Heart right ventricle (tissue), 16 donors: ENCODE measurements at regions not wholly inside any gene's neighbourhood (a gene's known extent, or its start where the extent isn't known, plus 50 kb on each side); places are given as distances from the start of the nearest gene placed in this dataset.

Source experiments
- ATAC-seq, 8 donors: fragments of 200-7000 bp; cut with Tn5 transposase; one replicate each; pipeline ENCODE4 v1.9.1; 2020; ENCODE audit warnings: mild to moderate bottlenecking in 8 of 8, moderate library complexity in 8 of 8, moderate number of reproducible peaks in 1 of 8
- DNase-seq, 2 donors: peaks; one replicate each; pipeline ENCODE4 v3.0.0-alpha.2; 2020
- H3K27ac ChIP-seq, 10 donors: fragments of 200-600 bp; sonication (generic) in 2 of 10; one replicate each; pipeline versions ENCODE4 v1.5.0 to v1.8.0; 2020 to 2022; ENCODE audit warnings: mild to moderate bottlenecking in 3 of 10
- H3K27me3 ChIP-seq, 7 donors: fragments of 200-600 bp; one replicate each; pipeline ENCODE4 v1.8.0; 2021 to 2022; ENCODE audit warnings: mild to moderate bottlenecking in 2 of 7
- H3K36me3 ChIP-seq, 9 donors: fragments of 200-600 bp; sonication (generic) in 1 of 9; one replicate each; pipeline versions ENCODE4 v1.5.0 to v1.8.0; 2020 to 2022; ENCODE audit warnings: mild to moderate bottlenecking in 2 of 9
- H3K4me1 ChIP-seq, 9 donors: fragments of 200-600 bp; sonication (generic) in 1 of 9; one replicate each; pipeline versions ENCODE4 v1.5.0 to v1.8.0; 2020 to 2022; ENCODE audit warnings: mild to moderate bottlenecking in 4 of 9
- H3K4me3 ChIP-seq, 10 donors: fragments of 200-600 bp; sonication (generic) in 2 of 10; one replicate each; pipeline versions ENCODE4 v1.5.0 to v1.8.0; 2020 to 2022; ENCODE audit warnings: mild to moderate bottlenecking in 7 of 10, moderate library complexity in 2 of 10
- H3K9me3 ChIP-seq, 11 donors: fragments of 200-600 bp in 10 of 11; sonication (generic) in 2 of 11; one replicate each; pipeline versions ENCODE4 v1.5.0 to v1.8.0; 2013 to 2022; ENCODE audit warnings: mild to moderate bottlenecking in 2 of 11, control low read depth in 1 of 11, moderate library complexity in 1 of 11
- CTCF ChIP-seq, 9 donors: fragments of 200-600 bp; sonication (generic) in 2 of 9; IDR thresholded peaks; one replicate each; pipeline versions ENCODE4 v1.5.0 to v1.8.0; 2021 to 2022; ENCODE audit warnings: antibody characterized with exemption in 9 of 9, mild to moderate bottlenecking in 5 of 9, moderate library complexity in 1 of 9
- WGBS, 2 donors: extraction: QIAGEN DNeasy Blood & Tissue Kit; methylation state at CpG; one replicate each; pipeline ENCODE4 v1.1.7; 2013; ENCODE audit warnings: inconsistent platforms in 1 of 2; 5-methylcytosine and 5-hydroxymethylcytosine counted together
- intact Hi-C, 10 donors: fragments of 100-400 bp; cut with DNase I; formaldehyde crosslinking; loops; one replicate each; pipeline versions ENCODE4 v1.11.1 to v1.14.2; 2022
- donor health status: Arrhythmogenic right ventricular cardiomyopathy.
- donor health status: ischemic (EF 13 %, LVEDD 7.1; RV severe dilation, severe dysfunction).
- donor health status: healthy with polysubstance abuse.
- donor health status: DM: no; HTN: yes; CAD: no.
- donor health status: DM: no; HTN: no; CAD: no.
- donor health status: ischemic (EF 25% LVEDD 6.9; RV normal size, moderate dysfunction).
- donor health status: ischemic (EF 25% LVEDD 5.7; RV mildly dilated, moderate dysfunction).
- donor health status: healthy.
- donor health status: DM: yes; HTN: yes; CAD: no.
- donor health status: Ischemic cardiomyopathy.
- donor health status: ischemic (EF 35%, LVEDD 5.7; RV mildly dilated, moderate dysfunction).
- donor health status: nonischemic (EF 11% LVEDD 7.7; RV severe dilation, severe dysfunction).
- donor health status: DM: yes; HTN: yes; CAD: no.
- donor health status: PGD.
- donor health status: ischemic (EF 29% LVEDD 5.4; RV normal size, mild dysfunction).
- donor health status: nonischemic (EF 23%, LVEDD 6.1; RV moderate dilation, normal function).

GRCh38 chr16:54506214-54506580, 219.6 kb upstream of the IRX3 start:
- intact Hi-C loops, result loop anchor here in 5 of 10 donors (10.0 kb wide), 6 partner anchors 81 to 419 kb away; partner anchors contain the start of gene IRX3 (in 2 of the 5)
- peaks cover 16 to 68% (median 54%) of the 10 kb centered on the region in 9 donors for H3K4me1 ChIP-seq
- DNase-seq, result no peak

GRCh38 chr16:54505549-54506213, 219.1 kb upstream of the IRX3 start:
- Histone ChIP-seq H3K4me3 (no peak overlapping the region), H3K27me3 (no peaks in the 10 kb centered on the region), H3K4me1 (peaks cover 12 to 63% (median 49%) of the 10 kb centered on the region in 9 donors), H3K27ac (peak overlapping the region in 5 of 10 donors; percentile 67 to 81 (median 68)), H3K36me3 (no peaks in the 10 kb centered on the region), H3K9me3 (no peaks in the 10 kb centered on the region)
- intact Hi-C loops, result loop anchor here in 5 of 10 donors (10.0 kb wide), 6 partner anchors 81 to 419 kb away; partner anchors contain the start of gene IRX3 (in 2 of the 5)
- TF ChIP-seq CTCF (IDR thresholded peaks at IDR 0.05), result no peak
- ATAC-seq, result peak in 1 of 8 donors; percentile 26
- 57 to 58% methylated on average over 10 of the region's 10 CpGs for WGBS, 2 donors
- peak in 1 of 2 donors; percentile 44 for DNase-seq

More at GRCh38 chr16:54506214-54506580, 219.6 kb upstream of the IRX3 start:
- H3K27me3 ChIP-seq, result no peaks in the 10 kb centered on the region
- no peak for TF ChIP-seq CTCF (IDR thresholded peaks at IDR 0.05)
- H3K9me3 ChIP-seq, result no peaks in the 10 kb centered on the region
- peak overlapping the region in 8 of 10 donors; percentile 24 to 81 (median 56) for H3K27ac ChIP-seq
- H3K36me3 ChIP-seq, result no peaks in the 10 kb centered on the region
- ATAC-seq, result no peak
- WGBS, 2 donors, result 65 to 70% methylated on average over 8 of the region's 8 CpGs
- H3K4me3 ChIP-seq, result peak overlapping the region in 5 of 10 donors; percentile 1 to 33 (median 15)

GRCh38 chr16:54504372-54504771, 217.8 kb upstream of the IRX3 start:
- H3K4me1 ChIP-seq, result peaks cover 8 to 63% (median 47%) of the 10 kb centered on the region in 9 donors
- no peak for TF ChIP-seq CTCF (IDR thresholded peaks at IDR 0.05)
- WGBS, 2 donors, result 35 to 39% methylated on average over 12 of the region's 12 CpGs
- H3K4me3 ChIP-seq, result no peak overlapping the region
- peak in 1 of 2 donors; percentile 43 for DNase-seq
- peak overlapping the region in 7 of 10 donors; percentile 3 to 81 (median 67) for H3K27ac ChIP-seq
- no peaks in the 10 kb centered on the region for H3K36me3 ChIP-seq
- ATAC-seq, result peak; percentile 15 to 87 (median 64)
- H3K9me3 ChIP-seq, result no peaks in the 10 kb centered on the region
- H3K27me3 ChIP-seq, result no peaks in the 10 kb centered on the region
- intact Hi-C loops, result loop anchor here in 7 of 10 donors (5.0 to 10.0 kb wide), 11 partner anchors 57 to 423 kb away; partner anchors contain the start of gene IRX3 (in 4 of the 7)

DNA sequence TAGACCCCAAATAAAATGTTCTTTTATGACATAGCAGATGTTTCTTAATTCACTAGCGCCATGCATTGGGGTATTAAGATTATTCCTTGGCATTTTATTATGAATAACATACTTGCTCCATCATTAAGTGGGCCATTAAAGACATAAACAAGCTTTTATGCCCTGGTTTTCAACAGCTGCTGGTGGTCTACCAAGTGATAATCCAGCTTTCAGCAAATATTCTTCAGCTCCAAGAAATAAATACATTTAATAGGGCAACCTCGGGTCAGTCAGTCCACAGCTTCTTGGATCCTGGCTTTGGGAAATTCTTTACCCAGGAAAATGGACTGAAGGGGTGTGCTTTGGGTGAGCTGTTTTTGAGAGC, 217.3 kb upstream of the IRX3 start:
- 57 to 66% methylated on average over 2 of the region's 2 CpGs for WGBS, 2 donors
- DNase-seq (no peak), ATAC-seq (no peak)
- Histone ChIP-seq H3K4me3 (no peak overlapping the region), H3K27ac (peak overlapping the region in 9 of 10 donors; percentile 3 to 81 (median 63)), H3K36me3 (no peaks in the 10 kb centered on the region), H3K9me3 (peaks cover 0 to 2% (median 0%) of the 10 kb centered on the region in 11 donors), H3K4me1 (peaks cover 8 to 67% (median 47%) of the 10 kb centered on the region in 9 donors), H3K27me3 (no peaks in the 10 kb centered on the region)
- no peak for TF ChIP-seq CTCF (IDR thresholded peaks at IDR 0.05)
- intact Hi-C loops, result loop anchor here in 7 of 10 donors (2.0 to 10.0 kb wide), 13 partner anchors 15 to 423 kb away; partner anchors contain the start of gene IRX3 (in 5 of the 7)
